ENCODE measurements at regions not wholly inside any gene's neighbourhood (a gene's known extent, or its start where the extent isn't known, plus 50 kb on each side); places are given as distances from the start of the nearest gene placed in this dataset.

DNA sequence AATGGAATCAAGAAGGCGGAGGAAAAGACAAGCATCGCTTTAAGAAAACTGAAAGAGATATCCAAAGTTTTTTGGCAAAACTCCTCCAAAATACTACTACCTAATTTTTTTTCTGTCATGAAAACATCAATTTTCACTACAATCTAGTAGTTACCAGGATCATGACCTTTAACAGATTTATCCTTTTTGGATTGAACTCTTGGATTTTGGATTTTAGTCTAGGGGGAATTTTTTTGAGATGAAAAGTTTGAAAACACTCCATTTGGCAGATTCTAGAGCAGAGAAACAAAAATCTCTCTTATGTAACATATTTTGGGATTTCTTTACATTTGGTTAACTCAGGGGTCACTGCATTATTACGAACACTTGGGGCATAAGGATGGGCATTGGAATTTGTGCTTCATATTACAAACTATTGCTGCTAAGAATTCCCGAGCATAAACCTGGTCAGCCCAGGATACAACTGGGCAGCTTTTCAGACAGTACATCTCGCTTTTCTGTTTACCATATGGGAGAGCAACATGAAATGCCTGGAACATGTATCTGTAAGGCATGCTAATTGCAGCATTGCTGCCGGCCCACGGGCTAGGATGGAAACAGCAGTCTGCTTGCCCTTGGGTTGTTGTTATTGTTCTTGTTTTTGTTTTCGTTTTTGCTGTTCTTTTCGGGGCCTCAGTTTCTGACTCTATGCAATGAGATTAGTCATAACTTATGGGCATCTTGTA, 264.3 kb downstream of the RHOU start:
- H3K79me2 ChIP-seq (replicated peaks; ENCODE audit: insufficient read depth): no peaks in the 10 kb centered on the region
- H4K20me1 ChIP-seq (replicated peaks; ENCODE audit: insufficient read depth): no peaks in the 10 kb centered on the region
- H3K4me1 Mint-ChIP-seq: peaks cover 7% of the 10 kb centered on the region
- ATAC-seq (no peak), DNase-seq (ENCODE audit: low spot score) (no peak)
- no peaks in the 10 kb centered on the region for H3K36me3 Mint-ChIP-seq (ENCODE audit: low read depth)
- no peaks in the 10 kb centered on the region for H3F3A ChIP-seq (replicated peaks; ENCODE audit: low read depth)
- TF ChIP-seq JUNB (IDR thresholded peaks at IDR 0.05; ENCODE audit: unreplicated experiment): no peak
- no peak for TF ChIP-seq NANOG (IDR thresholded peaks at IDR 0.05; ENCODE audit: borderline replicate concordance)
- TF ChIP-seq, protein P1, sequence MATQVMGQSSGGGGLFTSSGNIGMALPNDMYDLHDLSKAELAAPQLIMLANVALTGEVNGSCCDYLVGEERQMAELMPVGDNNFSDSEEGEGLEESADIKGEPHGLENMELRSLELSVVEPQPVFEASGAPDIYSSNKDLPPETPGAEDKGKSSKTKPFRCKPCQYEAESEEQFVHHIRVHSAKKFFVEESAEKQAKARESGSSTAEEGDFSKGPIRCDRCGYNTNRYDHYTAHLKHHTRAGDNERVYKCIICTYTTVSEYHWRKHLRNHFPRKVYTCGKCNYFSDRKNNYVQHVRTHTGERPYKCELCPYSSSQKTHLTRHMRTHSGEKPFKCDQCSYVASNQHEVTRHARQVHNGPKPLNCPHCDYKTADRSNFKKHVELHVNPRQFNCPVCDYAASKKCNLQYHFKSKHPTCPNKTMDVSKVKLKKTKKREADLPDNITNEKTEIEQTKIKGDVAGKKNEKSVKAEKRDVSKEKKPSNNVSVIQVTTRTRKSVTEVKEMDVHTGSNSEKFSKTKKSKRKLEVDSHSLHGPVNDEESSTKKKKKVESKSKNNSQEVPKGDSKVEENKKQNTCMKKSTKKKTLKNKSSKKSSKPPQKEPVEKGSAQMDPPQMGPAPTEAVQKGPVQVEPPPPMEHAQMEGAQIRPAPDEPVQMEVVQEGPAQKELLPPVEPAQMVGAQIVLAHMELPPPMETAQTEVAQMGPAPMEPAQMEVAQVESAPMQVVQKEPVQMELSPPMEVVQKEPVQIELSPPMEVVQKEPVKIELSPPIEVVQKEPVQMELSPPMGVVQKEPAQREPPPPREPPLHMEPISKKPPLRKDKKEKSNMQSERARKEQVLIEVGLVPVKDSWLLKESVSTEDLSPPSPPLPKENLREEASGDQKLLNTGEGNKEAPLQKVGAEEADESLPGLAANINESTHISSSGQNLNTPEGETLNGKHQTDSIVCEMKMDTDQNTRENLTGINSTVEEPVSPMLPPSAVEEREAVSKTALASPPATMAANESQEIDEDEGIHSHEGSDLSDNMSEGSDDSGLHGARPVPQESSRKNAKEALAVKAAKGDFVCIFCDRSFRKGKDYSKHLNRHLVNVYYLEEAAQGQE (IDR thresholded peaks at IDR 0.05; ENCODE audit: unreplicated experiment): no peak
- no peak for TF ChIP-seq CREB1 (CRISPR knock-in tag; IDR thresholded peaks at IDR 0.05; ENCODE audit: low read depth)
- no peak overlapping the region for H3K4me2 ChIP-seq
- peaks cover 7% of the 10 kb centered on the region for H3K4me1 ChIP-seq (ENCODE audit: insufficient read depth)
- H2AFZ ChIP-seq: no peak overlapping the region
- H3K4me3 Mint-ChIP-seq: no peak overlapping the region
- no peak overlapping the region for H3K4me3 ChIP-seq
- H3K9me2 ChIP-seq (ENCODE audit: insufficient read depth): 0 out of 2 replicates have a peak, but pooled peaks cover 7% of the 10 kb centered on the region
- H3K27me3 ChIP-seq (ENCODE audit: insufficient read depth): no peaks in the 10 kb centered on the region
- no peak overlapping the region for H3K27ac ChIP-seq (ENCODE audit: low read depth)
- no peaks in the 10 kb centered on the region; the same call in 1 of the 2 replicates for H3K36me3 ChIP-seq (ENCODE audit: insufficient read depth)
- no peak overlapping the region for H3K27ac Mint-ChIP-seq
- H3K27me3 Mint-ChIP-seq (ENCODE audit: insufficient read depth, low read depth, poor library complexity): peaks cover 3% of the 10 kb centered on the region
- H3K9me3 Mint-ChIP-seq: no peaks in the 10 kb centered on the region

- Histone ChIP-seq H3K9me2 (ENCODE audit: insufficient read depth) (0 out of 2 replicates have a peak, but pooled peaks cover 7% of the 10 kb centered on the region), H3K4me3 (no peak overlapping the region), H4K20me1 (replicated peaks; ENCODE audit: insufficient read depth) (no peaks in the 10 kb centered on the region), H3K79me2 (replicated peaks; ENCODE audit: insufficient read depth) (no peaks in the 10 kb centered on the region), H3K4me2 (no peak overlapping the region), H3K27me3 (ENCODE audit: insufficient read depth) (no peaks in the 10 kb centered on the region), H3F3A (replicated peaks; ENCODE audit: low read depth) (no peaks in the 10 kb centered on the region), H3K27ac (ENCODE audit: low read depth) (no peak overlapping the region), H3K36me3 (ENCODE audit: insufficient read depth) (no peaks in the 10 kb centered on the region; the same call in 1 of the 2 replicates), H2AFZ (no peak overlapping the region), H3K4me1 (ENCODE audit: insufficient read depth) (peaks cover 7% of the 10 kb centered on the region)
- Mint-ChIP-seq H3K36me3 (ENCODE audit: low read depth) (no peaks in the 10 kb centered on the region), H3K27me3 (ENCODE audit: insufficient read depth, low read depth, poor library complexity) (peaks cover 3% of the 10 kb centered on the region), H3K4me1 (peaks cover 7% of the 10 kb centered on the region), H3K9me3 (no peaks in the 10 kb centered on the region), H3K27ac (no peak overlapping the region), H3K4me3 (no peak overlapping the region)
- no peak for DNase-seq (ENCODE audit: low spot score)
- ATAC-seq: no peak
- TF ChIP-seq CREB1 (CRISPR knock-in tag; IDR thresholded peaks at IDR 0.05; ENCODE audit: low read depth) (no peak), EZH2phosphoT487 (IDR thresholded peaks at IDR 0.05; ENCODE audit: unreplicated experiment) (no peak), ZNF462 (CRISPR knock-in tag; IDR thresholded peaks at IDR 0.05) (no peak), POLR2AphosphoS5 (IDR thresholded peaks at IDR 0.05; ENCODE audit: low read depth) (no peak), STAT1 (IDR thresholded peaks at IDR 0.05; ENCODE audit: unreplicated experiment) (no peak), EZH2 (IDR thresholded peaks at IDR 0.05; ENCODE audit: low read depth, unreplicated experiment) (no peak)
- TF ChIP-seq, protein P2, sequence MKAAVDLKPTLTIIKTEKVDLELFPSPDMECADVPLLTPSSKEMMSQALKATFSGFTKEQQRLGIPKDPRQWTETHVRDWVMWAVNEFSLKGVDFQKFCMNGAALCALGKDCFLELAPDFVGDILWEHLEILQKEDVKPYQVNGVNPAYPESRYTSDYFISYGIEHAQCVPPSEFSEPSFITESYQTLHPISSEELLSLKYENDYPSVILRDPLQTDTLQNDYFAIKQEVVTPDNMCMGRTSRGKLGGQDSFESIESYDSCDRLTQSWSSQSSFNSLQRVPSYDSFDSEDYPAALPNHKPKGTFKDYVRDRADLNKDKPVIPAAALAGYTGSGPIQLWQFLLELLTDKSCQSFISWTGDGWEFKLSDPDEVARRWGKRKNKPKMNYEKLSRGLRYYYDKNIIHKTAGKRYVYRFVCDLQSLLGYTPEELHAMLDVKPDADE (IDR thresholded peaks at IDR 0.05): no peak
Observed at GRCh38 chr1:229000187-229000586, 264.9 kb downstream of the RHOU start.

Measured in GM23338 (cell line).